B cell (primary cell): ENCODE measurements at regions not wholly inside any gene's neighbourhood (a gene's known extent, or its start where the extent isn't known, plus 50 kb on each side); places are given as distances from the start of the nearest gene placed in this dataset.
"Not testable (repeated sequence)": the region's sequence is repeated elsewhere in the genome, so short reads cannot be mapped to it uniquely, and the experiment has no call there.

Experiments
- EZH2 ChIP-seq: IDR thresholded peaks from 2 replicates; pipeline ENCODE4 v1.6.1; 2012; ENCODE audit warnings: borderline replicate concordance, low read depth, mild to moderate bottlenecking, moderate library complexity, low read length; ENCODE audit not compliant: insufficient read depth, poor library complexity, severe bottlenecking
- TF ChIP-seq, protein P1 (sequence below): fragments of 200-600 bp; IDR thresholded peaks from one replicate; pipeline ENCODE4 v1.8.0; 2022; ENCODE audit warnings: antibody characterized with exemption, mild to moderate bottlenecking

DNA sequence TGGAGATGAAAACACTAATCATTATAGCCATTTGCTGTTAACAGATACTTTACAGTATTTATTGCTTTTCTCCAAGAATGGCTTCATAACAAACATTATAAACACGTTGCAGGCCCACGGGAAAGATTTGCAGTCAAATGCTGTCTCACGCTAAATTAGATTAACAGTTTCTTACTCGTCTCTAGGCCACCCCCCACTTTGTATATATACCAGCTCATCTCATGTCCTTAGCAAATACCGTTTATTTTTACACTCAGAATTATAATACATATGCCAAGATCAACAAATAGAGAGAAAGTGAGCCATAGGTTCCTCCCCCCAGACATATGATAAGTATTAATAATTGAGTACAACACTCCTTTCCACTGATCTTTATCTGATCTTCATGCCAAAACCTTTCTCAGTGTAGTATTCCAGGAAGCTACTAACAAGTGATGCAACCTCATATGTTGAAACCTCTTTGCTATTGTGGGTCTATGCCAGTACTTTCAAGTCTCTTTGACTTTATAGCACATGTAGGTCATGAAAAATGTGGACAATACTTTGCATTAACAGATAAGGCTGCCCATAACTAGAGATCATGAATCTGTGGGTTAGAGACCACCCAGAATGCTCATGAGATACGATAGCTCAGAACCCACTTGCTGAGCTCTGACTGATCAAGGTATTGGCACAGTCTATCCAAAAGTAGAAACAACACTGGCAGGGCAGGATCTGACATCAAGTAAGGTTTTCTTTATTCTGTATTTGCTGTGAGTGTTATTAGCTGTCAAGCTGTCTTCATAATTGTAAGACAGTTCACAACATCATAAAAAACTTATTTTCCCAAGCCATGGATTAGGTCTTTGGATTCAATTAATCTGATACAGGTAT lies 77.9 kb upstream of the RGPD2 start:
- TF ChIP-seq, protein P1, sequence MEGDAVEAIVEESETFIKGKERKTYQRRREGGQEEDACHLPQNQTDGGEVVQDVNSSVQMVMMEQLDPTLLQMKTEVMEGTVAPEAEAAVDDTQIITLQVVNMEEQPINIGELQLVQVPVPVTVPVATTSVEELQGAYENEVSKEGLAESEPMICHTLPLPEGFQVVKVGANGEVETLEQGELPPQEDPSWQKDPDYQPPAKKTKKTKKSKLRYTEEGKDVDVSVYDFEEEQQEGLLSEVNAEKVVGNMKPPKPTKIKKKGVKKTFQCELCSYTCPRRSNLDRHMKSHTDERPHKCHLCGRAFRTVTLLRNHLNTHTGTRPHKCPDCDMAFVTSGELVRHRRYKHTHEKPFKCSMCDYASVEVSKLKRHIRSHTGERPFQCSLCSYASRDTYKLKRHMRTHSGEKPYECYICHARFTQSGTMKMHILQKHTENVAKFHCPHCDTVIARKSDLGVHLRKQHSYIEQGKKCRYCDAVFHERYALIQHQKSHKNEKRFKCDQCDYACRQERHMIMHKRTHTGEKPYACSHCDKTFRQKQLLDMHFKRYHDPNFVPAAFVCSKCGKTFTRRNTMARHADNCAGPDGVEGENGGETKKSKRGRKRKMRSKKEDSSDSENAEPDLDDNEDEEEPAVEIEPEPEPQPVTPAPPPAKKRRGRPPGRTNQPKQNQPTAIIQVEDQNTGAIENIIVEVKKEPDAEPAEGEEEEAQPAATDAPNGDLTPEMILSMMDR: not testable (repeated sequence)
- not testable (repeated sequence) for TF ChIP-seq EZH2
